ENCODE measurements at regions not wholly inside any gene's neighbourhood (a gene's known extent, or its start where the extent isn't known, plus 50 kb on each side); places are given as distances from the start of the nearest gene placed in this dataset.

DNA sequence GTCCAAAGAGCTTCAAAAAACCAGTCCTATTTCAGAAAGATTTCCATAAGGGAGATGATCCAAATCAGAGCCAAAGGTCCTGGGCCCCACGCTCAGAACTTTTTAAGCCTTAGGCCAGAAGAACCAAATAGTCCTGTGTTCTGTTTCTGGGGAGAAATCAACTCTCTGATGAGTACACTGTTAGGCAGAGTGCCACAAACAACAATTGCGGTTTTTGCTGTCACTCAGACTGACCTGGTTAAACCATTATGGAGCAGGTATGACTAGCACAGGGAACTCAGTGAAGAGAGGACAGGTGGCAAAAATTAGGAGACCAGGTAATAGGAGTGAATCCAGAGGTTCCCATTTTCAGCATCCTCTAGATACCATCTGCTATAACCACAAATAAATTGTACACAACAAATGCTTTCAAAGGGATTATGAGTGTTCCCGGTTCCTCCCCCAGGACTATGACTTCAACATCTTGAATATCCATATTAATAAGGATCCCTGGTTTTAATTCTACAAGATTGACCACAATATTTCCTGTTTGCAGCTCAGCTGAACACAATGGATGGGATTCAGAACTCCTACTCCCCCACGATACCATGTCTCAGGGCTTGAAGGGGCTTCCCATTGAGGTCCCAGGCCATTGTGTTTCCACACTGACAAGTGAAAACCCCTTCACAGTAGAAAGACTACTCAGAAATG is 52.1 kb upstream of the FREM1 start:
- TF ChIP-seq GATA1 (IDR thresholded peaks at IDR 0.05; ENCODE audit: low read depth, low read length) (no peak), POLR2A (IDR thresholded peaks at IDR 0.05; ENCODE audit: low read length) (no peak)
- no peak for DNase-seq

- DNase-seq, result no peak
- TF ChIP-seq GATA1 (IDR thresholded peaks at IDR 0.05; ENCODE audit: low read depth, low read length) (no peak), POLR2A (IDR thresholded peaks at IDR 0.05; ENCODE audit: low read length) (no peak)
These were observed 51.3 kb upstream of the FREM1 start for GRCh38 chr9:14961372-14962068.

- TF ChIP-seq POLR2A (IDR thresholded peaks at IDR 0.05; ENCODE audit: low read length) (no peak), GATA1 (IDR thresholded peaks at IDR 0.05; ENCODE audit: low read depth, low read length) (no peak)
- no peak for DNase-seq
These were observed 50.7 kb upstream of the FREM1 start for GRCh38 chr9:14960881-14961280.
